Suppressor macrophage (primary cell): ENCODE measurements at regions not wholly inside any gene's neighbourhood (a gene's known extent, or its start where the extent isn't known, plus 50 kb on each side); places are given as distances from the start of the nearest gene placed in this dataset.
"Not testable (repeated sequence)": the region's sequence is repeated elsewhere in the genome, so short reads cannot be mapped to it uniquely, and the experiment has no call there.

Experiments
- DNase-seq, 4 experiments: peaks; one replicate each; pipeline ENCODE4 v3.0.0-alpha.2; 2020 to 2022

DNA sequence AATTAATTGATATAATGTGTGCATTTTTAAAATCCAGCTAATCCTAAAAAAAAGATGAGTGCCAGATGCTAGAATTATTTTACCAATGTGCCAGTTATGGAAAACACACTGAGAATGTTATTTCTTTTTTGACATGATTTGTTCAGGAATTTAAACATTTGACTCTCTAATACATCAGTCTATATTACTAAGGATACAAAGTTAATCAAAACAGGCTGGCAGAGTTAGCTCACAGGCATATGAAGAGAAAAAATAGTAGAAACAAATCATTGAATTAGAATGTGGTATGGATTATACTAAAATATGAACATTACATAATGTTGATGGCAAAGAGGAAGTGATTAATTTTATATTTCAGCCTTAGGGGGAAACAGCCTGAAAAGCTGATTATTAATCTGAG, 368.3 kb upstream of the GJE1 start:
- DNase-seq: no peak

DNA sequence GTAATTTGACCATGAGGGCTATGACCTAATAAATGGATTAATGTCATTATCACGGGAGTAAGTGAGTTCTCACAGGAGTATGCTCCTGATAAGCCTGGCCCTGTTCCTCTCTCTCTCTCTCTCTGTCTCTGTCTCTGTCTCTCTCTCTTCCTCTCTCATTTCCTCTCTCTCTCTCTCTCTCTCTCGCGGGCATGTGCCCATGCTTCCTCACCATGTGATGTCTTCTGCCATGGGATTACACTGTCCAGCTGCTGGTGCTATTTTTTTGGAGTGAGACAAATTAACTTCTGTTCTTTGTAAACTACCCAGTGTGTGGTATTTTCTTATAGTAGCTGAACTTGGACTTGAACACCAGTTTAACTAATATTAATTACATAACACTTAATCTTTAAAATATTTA, 374.3 kb upstream of the GJE1 start:
- DNase-seq: no peak

DNA sequence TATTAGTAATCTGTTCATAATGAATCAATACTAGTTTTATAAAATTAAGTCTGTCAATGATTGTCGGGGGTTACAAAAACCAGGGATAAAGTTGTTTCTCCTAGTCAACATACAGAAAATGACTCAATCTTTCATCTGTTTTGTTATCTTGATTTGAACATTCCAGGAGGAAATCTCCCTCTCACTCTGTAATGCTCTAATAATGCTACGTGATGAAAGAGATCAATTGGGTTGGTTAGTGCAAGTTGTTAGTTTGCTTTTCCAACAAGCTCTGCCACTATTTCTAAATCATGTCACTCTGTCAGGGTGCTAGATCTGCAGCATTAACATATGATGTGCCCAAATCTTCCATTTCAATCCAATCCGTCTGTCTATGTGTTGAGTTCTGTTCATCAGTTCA, 379.5 kb upstream of the GJE1 start:
- no peak for DNase-seq

DNA sequence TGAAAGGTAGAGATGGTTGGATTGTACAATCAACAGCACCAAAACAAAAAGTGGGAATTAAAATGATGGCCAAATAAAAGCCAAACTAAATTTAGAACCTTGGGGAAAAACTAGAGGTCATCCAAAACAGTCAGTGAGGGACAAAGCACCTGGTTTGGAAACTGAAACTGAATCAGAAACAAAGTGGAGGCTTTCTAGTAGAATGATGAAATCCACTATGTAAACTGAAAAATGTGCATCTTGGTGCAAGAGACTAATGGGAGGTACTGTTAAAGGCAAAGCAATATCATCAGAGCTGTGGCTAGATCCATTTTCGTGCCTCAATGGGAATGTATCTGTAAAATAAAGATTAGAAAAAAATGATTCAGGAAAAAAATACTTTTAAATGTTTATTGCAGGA, 380.0 kb upstream of the GJE1 start:
- DNase-seq: no peak

DNA sequence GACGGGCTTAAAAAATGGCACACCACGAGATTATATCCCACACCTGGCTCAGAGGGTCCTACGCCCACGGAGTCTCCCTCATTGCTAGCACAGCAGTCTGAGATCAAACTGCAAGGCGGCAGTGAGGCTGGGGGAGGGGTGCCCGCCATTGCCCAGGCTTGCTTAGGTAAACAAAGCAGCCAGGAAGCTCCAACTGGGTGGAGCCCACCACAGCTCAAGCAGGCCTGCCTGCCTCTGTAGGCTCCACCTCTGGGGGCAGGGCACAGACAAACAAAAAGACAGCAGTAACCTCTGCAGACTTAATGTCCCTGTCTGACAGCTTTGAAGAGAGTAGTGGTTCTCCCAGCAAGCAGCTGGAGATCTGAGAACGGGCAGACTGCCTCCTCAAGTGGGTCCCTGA, 386.4 kb upstream of the GJE1 start:
- DNase-seq: not testable (repeated sequence)

DNA sequence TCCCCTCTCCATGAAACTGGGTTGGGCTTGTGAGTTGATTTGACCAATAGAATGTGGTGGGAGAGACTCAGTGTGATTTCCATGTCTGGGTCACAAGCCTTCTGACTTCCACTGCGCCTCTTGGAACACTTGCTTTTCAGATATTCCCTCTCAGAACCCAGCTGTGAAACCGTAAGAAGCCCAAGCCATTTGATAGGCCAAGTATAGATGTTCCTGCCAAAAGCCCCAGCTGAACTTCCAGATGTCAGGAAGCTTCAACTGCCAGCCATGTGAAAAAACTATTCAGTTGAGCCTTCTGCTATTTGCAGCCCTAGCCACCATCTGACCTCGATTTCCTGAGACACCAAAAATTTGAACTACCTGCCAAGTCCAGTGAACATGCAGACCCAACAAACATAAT, 387.8 kb upstream of the GJE1 start:
- no peak for DNase-seq

DNA sequence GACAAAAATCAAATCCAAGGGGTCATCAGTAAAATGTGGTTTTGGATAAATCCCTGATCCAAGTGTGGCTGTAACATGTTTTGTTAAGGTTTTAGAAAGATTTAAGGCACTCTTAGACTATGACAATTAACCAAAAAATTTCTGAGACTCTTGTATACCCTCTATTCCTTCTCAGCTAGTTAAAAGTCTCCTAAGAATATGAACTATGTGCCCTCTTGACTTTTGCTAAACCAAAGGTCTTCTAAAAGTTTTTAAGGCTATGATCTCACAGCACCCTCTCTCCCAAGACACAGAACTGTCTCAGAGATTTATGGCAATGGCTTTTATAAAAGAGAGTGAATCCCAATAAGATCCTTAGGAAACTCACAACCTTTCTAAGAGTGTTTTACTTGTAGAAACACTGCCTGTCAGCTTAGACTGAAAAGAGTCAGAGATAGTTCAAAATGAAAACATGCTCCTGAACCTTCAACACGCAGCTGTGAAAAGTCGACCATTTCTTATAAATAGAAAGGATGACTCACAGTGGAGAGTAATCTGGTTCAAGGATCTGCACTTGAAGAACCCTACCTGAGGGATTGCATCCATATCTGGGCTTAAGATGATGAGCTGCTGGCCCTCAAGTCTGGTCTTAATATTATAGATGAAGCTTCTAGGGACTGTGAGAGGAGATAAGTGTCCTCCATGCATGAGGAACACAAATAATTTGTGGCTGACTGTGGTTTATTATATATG, 388.4 kb upstream of the GJE1 start:
- DNase-seq: no peak

DNA sequence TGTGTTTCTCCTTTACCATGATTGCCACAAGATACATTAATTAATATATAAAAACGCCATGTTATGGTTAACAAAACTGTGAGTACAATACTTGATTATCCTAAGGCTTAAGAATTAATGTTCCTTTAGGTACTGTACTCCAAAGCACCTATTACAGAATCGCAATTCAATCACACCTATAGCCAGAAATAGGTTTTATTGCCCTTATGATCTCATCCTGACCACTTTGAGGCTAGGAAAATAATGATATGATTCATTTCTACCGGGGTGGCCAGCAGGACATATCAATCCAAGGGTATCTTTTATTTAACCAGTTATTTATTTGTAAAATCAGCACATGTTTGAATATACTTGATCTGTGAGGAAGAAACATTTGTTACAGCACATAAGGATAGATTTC, 396.6 kb upstream of the GJE1 start:
- DNase-seq: no peak

DNA sequence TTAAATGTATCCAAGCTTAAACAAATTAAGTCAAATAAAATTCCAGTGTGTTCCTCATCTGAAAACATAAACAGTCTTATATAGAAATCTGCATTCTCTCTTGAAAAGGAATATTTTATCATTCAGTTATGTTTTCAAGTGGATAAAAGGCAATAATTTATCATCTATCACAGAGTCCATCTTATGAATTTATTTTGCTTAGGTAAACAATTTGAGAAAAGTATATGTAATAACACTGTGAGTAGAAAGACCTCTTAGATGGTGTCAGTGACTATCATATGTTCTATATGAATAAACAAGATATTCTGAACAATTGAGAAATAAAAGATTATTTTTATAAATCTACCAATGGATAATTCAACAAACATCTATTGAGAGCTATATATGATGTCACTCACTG, 397.6 kb upstream of the GJE1 start:
- no peak for DNase-seq

DNA sequence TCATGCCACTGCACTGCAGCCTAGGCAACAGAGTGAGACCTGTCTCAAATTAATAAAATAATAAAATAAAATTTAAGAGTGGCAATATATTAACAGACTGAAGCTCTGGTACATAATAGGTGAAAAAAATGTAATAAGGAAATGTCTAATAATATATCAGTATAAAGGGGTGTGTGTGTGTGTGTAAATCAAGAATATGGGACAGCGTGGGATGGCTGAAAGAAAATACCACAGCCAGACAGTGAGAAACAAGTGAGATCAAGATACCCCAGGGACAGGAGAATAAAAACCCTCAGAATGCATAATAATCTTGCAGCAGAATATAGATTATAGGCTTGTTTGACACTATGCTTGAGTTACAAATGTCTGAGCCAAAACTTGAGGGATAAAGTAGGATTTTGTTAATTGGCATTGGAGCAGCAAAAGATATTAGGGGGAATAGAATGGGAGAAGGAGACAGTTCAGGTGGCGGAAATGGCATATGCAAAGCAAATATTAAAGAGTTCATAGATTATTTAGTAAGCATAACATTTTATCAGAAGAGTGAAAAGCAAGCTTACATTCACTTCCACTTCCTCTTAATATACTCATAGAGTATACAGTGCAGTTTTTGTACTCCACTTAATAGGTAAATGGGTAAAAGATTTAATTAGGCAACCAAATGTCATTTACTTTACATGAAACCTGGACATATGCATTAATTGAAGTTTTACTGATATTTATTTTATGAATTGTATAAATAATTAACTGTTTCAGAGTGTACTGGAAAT, 398.5 kb upstream of the GJE1 start:
- DNase-seq: no peak

DNA sequence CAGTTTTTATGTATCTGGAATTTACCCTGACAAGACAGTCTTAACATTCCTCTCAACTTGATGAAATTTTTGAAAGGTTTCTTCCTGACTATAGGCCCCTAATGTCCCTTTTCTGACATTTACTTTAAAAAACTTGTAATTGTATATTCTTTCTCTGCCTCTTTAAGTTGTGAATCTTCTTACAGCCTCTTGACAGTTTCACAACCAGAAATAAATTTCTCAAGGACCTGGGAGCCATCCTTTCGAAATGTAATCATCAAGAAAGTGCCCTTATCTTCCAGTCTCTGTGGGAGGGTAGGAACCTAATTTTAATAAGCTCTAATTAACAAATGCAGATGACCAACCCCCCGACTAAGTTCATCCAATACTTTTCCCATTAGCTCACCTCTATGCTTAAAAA, 403.6 kb upstream of the GJE1 start:
- DNase-seq: no peak

DNA sequence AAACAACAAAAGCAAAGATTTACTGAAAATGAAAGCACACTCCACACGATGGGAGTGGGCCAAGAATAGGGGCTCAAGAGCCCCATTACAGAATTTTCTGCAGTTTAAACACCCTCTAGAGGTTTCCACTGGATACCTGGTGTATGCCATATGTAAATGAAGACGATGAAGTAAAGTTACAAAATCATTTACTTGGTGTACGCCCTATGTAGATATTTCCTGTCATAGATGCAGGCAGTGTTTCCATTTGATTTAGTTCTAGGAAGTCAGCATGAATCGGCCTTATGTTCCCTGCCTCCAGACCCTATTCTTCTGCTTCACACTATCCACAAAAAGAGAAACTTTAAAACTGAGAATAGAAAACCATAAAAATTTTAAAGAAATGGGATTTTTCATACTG, 404.4 kb upstream of the GJE1 start:
- DNase-seq: no peak

DNA sequence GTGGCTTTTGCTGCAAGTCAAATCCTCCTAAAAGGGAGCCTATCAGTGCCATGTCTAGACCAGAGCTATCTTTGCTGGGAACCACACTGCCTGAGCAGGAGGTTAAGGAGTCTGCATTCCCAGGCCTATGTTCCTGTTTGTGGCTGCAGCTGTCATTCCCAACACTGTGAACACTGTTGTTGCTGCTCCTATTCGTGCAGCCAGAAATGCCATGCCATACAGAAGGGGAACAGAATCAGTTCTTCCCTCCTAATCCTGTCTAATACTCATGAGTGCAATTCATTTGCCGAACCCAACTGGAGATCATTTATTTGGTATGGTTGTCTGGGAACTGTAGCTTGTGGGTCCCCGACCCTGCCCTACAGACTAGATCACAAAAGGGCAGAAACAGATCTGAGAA, 406.5 kb upstream of the GJE1 start:
- no peak for DNase-seq

DNA sequence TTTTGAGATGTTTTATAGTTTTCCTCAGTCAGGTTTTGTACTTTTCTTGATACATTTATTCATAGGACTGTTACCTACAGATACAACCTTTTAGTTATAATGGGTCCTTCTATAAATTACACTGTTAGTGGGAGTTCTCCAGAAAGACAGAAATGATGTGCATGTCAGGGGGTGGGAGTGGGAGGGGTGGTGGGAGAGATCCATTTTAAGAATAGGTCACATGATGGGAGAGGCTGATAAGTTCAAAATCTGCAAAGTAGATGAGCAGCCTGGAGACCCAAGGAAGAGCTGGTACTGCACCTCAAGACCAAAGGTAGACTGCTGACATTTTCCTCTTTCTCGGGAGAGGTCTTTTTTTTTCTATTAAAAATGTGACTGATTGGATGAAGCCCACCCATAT, 408.0 kb upstream of the GJE1 start:
- DNase-seq: no peak

DNA sequence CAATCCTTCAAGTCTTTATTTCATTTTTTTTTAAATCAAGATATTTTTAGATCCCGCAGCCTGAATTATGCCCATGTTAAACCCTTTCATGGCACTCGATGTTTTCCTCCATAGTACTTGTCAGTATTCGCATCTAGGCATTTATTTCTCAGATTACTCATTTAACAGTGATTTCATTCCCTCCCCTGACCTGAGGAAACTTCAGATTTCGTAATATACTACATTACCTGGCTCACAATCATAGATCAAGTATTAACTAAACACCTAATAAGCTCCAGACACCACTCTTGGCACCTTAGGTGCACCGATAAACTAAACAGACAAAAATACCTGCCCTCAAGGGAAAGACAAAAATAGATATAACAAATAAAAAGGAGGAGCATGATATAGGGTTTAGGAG, 413.2 kb upstream of the GJE1 start:
- no peak for DNase-seq

DNA sequence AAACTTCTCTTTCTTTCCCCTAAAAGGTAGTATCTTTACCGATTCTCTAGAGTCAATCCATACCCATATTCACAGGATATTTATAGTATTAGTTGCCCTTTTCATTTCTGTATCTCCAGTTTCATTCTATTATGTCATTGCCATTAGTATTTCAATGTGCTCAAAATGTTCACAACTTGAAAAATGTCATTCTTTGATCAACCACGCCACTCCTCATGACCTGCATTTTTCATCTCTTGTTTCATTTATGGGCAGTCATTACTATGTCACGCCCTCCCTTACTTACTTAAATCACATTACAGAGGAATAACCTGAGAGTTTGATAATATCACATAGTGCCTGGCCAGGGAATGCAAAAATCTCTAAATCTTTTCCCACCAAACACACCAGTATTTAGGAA, 427.3 kb upstream of the GJE1 start:
- no peak for DNase-seq

DNA sequence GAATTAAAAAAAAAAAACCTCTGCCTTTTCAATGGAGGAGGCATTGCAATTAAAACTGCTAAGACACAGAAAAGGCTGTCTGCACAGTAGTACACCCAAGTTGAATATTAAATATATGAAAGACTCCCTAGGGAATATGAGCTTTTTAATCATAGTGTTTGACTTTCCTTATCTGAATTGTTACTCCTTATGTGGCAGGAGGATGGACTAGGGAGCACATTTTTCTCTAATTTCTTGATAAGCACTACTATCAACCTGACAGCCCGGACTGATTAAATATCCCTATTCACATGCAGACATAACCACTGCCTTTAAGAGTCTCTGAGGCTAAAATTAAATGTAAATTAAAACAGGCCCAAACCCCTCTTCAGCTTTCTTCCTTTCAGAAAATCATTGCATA, 428.6 kb upstream of the GJE1 start:
- DNase-seq: no peak

DNA sequence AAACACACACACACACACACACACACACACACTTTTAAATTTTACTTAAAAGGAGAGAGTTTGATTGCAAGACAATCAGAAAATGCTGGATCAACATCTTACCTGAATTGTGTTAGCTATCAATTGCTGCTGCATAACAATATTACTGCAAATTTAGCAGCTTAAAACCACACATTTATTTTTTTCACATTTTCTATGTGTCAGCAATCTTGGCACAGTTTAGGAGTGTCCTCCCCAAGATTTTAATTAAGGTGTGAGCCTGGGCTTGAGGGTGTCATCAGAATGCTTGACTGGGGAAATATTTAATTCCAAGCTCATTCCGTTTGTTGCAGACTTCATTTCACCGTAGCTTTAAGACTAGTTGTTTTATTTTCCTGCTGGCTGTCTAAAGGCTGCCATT, 431.0 kb upstream of the GJE1 start:
- no peak for DNase-seq

DNA sequence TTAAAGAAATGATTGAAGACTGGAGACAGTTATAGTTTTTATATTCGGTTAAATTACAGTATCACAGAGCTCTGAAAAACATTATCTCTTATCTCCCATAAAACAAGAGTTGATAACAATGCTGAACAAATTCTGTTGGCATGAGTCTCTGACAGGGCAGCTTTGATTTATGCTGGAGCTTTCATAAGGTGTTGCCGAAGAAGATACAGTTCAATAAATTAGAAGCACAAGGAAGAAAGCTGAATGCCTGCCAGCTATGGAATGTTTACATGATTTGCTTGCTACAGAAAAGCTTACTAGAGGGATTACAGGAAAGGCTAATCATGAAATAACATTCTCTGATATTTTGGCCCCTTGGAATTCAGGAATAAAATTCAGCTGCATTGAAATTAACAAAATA, 431.9 kb upstream of the GJE1 start:
- no peak for DNase-seq

DNA sequence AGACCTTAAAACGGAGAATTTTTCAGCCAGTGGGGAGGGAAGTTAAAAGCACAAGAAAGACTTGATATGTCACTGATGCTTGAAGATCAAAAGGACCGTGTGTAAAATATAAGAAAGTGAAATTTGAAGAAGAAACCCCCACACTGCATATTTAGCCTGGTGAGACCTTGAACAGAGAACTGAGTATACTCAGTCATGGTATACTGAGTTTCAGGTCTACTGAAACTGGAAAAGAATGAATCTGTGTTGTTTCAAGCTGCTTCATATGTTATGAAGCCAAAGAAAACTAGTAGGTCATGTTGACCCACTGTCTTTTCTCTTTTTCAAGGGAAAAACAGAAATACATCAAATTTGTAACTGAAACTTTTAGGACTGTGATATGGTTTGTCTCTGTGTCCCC, 443.8 kb upstream of the GJE1 start:
- DNase-seq: no peak

DNA sequence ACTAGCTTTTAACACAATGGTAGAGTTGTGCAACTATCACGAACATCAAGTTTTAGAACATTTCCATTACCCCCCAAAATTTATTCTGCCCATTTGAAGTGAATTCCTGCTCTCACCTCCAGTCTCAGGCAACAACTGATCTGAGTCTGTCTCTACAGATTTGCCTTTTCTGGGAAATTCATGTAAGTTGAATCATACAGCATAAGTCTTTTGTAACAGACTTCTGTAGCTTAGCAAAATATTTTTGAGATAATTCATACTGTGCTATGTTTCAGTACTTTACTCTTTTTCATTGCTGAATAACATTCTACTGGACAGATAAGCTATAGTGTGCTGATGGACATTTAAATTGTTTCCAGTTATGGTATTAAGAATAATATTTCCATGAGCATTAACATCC, 447.3 kb upstream of the GJE1 start:
- DNase-seq: no peak

DNA sequence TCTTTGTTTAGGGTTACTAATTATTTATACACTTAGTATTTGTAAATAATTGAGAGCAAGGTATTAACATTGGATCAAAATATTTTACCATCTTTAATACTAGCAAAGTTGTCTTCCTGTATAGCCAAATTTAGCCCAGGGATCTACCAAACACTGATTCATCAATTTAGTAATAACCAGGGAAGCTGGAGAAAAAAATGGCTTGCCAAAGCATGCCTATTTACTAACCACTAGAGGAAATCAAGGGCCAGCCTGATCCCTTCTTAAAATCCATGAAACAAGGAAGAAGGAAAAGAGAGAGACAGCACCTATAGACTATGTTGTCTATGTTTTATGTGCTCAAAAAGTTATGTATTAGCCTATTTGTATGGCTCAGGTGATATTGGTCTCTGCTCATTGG, 450.3 kb upstream of the GJE1 start:
- no peak for DNase-seq

DNA sequence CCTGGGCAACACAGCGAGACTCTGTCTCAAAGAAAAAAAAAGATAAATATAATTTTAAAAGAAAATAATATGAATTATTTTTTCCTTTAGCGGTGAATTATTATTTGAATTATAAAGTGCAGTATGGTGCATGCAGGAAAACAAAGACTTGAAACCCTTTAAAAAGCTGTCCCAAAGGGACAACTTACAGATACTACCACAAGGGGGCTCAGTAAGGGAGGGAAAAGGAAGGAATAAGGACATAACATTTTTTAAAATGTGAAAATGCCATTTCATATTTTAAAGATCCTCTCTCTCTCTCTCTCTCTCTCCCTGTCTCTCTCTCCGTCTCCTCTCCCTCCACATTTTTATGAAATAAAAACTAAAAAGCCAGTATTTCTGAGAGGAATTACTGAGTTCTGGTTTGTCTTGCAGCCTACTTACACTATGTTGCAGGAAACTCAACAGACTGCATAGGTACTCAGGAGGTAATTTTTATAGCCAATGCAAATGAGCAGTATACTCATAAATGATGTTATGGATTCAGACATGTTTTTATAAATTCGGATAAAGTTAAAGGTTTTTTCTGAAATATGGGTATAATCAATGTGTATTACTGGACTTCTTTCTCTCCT, 455.0 kb upstream of the GJE1 start:
- peak in 3 of 4 experiments; percentile 2 to 27 (median 9) for DNase-seq

DNA sequence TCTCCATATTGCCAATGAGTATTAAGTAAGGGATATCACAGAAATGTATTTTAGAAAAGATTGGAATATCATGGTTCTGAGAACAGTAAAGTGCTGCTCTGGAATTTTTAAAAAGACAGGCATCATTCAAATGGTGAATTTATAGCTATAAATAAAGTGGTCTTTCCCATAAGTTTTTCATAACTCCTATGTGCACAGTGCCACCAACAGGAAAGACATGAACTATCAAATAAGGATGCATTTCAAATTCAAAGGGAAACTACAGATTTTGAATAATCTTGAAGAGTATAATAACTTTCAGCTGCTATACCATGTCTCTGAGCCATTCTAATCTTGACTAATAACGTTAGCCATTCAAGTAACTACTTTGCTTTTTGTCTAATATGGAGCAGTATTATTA, 456.8 kb upstream of the GJE1 start:
- DNase-seq: no peak
